Stomach (tissue), 4 donors: ENCODE measurements at regions not wholly inside any gene's neighbourhood (a gene's known extent, or its start where the extent isn't known, plus 50 kb on each side); places are given as distances from the start of the nearest gene placed in this dataset.

Source experiments
- POLR2AphosphoS5 ChIP-seq, 3 donors: sonication (generic); formaldehyde crosslinking; IDR thresholded peaks; one replicate each; pipeline ENCODE4 v1.6.1; 2016; ENCODE audit warnings: antibody characterized with exemption in 3 of 3
- TF ChIP-seq, protein P1 (sequence below), 7 experiments: fragments of 450-650 bp in 4 of 7; fragments of 200-600 bp in 3 of 7; sonication (generic) in 3 of 7; IDR thresholded peaks; one replicate each; pipeline ENCODE4 v1.5.1; 2016 to 2019; ENCODE audit warnings: antibody characterized with exemption in 7 of 7, control low read depth in 2 of 7, mild to moderate bottlenecking in 1 of 7

DNA sequence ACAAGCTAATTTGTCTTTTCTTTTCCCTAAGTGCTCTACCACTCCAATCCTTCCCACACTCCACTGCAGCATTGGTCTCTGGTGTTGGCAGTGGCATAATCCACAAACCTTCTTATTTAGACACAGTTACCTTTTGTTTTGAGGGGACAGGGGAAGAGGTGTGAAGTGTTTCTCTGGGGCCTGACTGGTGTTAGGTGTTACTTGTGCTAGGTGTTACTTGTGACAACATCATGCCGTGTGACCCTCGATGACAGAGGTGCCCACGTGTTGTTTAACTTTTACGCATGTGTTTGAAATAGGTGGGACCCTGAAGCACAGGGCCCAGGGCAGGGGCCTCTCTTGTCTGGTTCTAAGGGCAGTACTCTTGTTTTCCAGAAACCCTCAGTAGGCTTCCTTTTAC lies 70.5 kb upstream of the SPRY4 start:
- TF ChIP-seq POLR2AphosphoS5 (IDR thresholded peaks at IDR 0.05) = no peak
- TF ChIP-seq, protein P1, sequence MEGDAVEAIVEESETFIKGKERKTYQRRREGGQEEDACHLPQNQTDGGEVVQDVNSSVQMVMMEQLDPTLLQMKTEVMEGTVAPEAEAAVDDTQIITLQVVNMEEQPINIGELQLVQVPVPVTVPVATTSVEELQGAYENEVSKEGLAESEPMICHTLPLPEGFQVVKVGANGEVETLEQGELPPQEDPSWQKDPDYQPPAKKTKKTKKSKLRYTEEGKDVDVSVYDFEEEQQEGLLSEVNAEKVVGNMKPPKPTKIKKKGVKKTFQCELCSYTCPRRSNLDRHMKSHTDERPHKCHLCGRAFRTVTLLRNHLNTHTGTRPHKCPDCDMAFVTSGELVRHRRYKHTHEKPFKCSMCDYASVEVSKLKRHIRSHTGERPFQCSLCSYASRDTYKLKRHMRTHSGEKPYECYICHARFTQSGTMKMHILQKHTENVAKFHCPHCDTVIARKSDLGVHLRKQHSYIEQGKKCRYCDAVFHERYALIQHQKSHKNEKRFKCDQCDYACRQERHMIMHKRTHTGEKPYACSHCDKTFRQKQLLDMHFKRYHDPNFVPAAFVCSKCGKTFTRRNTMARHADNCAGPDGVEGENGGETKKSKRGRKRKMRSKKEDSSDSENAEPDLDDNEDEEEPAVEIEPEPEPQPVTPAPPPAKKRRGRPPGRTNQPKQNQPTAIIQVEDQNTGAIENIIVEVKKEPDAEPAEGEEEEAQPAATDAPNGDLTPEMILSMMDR (IDR thresholded peaks at IDR 0.05) = no peak
